ENCODE measurements at regions not wholly inside any gene's neighbourhood (a gene's known extent, or its start where the extent isn't known, plus 50 kb on each side); places are given as distances from the start of the nearest gene placed in this dataset.

- Mint-ChIP-seq H3K9me3 (peaks cover under 1% of the 10 kb centered on the region in 2 experiments; a peak in 3 of 5 replicates), H3K36me3 (ENCODE audit: insufficient read depth in 1 of 3, low read depth in 3 of 3) (no peaks in the 10 kb centered on the region), H3K4me3 (no peak overlapping the region), H3K27me3 (ENCODE audit: low read depth) (no peaks in the 10 kb centered on the region), H3K4me1 (peaks cover 8 to 9% of the 10 kb centered on the region in 2 experiments), H3K27ac (no peak overlapping the region)
- Histone ChIP-seq H3K18ac (ENCODE audit: insufficient read length, low read depth, low read length) (no peak overlapping the region), H2BK20ac (ENCODE audit: low read depth, low read length, poor library complexity, severe bottlenecking) (no peak overlapping the region), H2BK12ac (ENCODE audit: insufficient read length, low read depth, low read length) (no peak overlapping the region), H4K91ac (ENCODE audit: insufficient read length, low read depth, low read length) (no peak overlapping the region), H3K56ac (ENCODE audit: insufficient read length, low read depth, low read length) (no peak overlapping the region), H4K8ac (replicated peaks; ENCODE audit: insufficient read length, low read depth, low read length) (no peak overlapping the region), H3K23ac (ENCODE audit: insufficient read length, low read depth, low read length) (no peak overlapping the region), H2BK5ac (ENCODE audit: insufficient read length, low read length) (no peak overlapping the region), H4K20me1 (ENCODE audit: control insufficient read depth, insufficient read depth, insufficient read length) (no peaks in the 10 kb centered on the region), H3K79me2 (ENCODE audit: insufficient read depth, low read length) (no peaks in the 10 kb centered on the region), H2BK15ac (ENCODE audit: low read depth, low read length) (no peak overlapping the region), H3K4me1 (ENCODE audit: insufficient read depth, low read length) (no peaks in the 10 kb centered on the region), H3K9ac (ENCODE audit: extremely low read depth, insufficient read length, low read length) (no peak overlapping the region), H3T11ph (ENCODE audit: low read length) (no peak overlapping the region), H3K14ac (ENCODE audit: insufficient read depth, low read length) (no peak overlapping the region), H3K23me2 (ENCODE audit: insufficient read length, low read depth, low read length, poor library complexity, severe bottlenecking) (no peaks in the 10 kb centered on the region), H3K27me3 (ENCODE audit: insufficient read depth, low read length) (no peaks in the 10 kb centered on the region; the same call in 1 of the 2 replicates), H3K4me2 (ENCODE audit: insufficient read depth, insufficient read length, low read length) (no peak overlapping the region), H2AK5ac (ENCODE audit: insufficient read length, low read length) (no peak overlapping the region), H4K5ac (ENCODE audit: insufficient read length, low read depth, low read length) (no peak overlapping the region), H3K9me3 (ENCODE audit: control insufficient read depth, low read depth, low read length) (no peaks in the 10 kb centered on the region), H3K27ac (ENCODE audit: insufficient read length, low read depth, low read length) (no peak overlapping the region), H2BK120ac (ENCODE audit: low read depth, low read length, poor library complexity, severe bottlenecking) (no peak overlapping the region), H3K79me1 (ENCODE audit: insufficient read depth, low read depth, low read length, poor library complexity, severe bottlenecking) (no peaks in the 10 kb centered on the region), H3K4ac (ENCODE audit: low read depth, low read length) (no peak overlapping the region), H2AFZ (ENCODE audit: low read length) (no peak overlapping the region)
- WGBS (ENCODE audit: extremely low coverage, insufficient read length, low lambda C conversion rate): no CpG with 5 or more reads among the region's 10 CpGs
- no peak for DNase-seq
- no peak for TF ChIP-seq CTCF (conservative IDR thresholded peaks at IDR 0.05)
Observed at GRCh38 chr9:107944387-107944786, 454.8 kb upstream of the KLF4 start.
